Upper lobe of right lung (tissue), 1 donor: ENCODE measurements at regions not wholly inside any gene's neighbourhood (a gene's known extent, or its start where the extent isn't known, plus 50 kb on each side); places are given as distances from the start of the nearest gene placed in this dataset.

Source experiments
- ATAC-seq: fragments of 200-7000 bp; cut with Tn5 transposase; one replicate; pipeline ENCODE4 v1.9.1; 2020; ENCODE audit warnings: mild to moderate bottlenecking, moderate library complexity
- DNase-seq: peaks from one replicate; pipeline ENCODE4 v3.0.0-alpha.2; 2020
- H3K27ac ChIP-seq: fragments of 200-600 bp; one replicate; pipeline ENCODE4 v1.8.0; 2022
- H3K27me3 ChIP-seq: fragments of 200-600 bp; one replicate; pipeline ENCODE4 v1.8.0; 2022; ENCODE audit warnings: mild to moderate bottlenecking
- H3K36me3 ChIP-seq: fragments of 200-600 bp; one replicate; pipeline ENCODE4 v1.8.0; 2022
- H3K4me1 ChIP-seq: fragments of 200-600 bp; one replicate; pipeline ENCODE4 v1.8.0; 2022
- H3K4me3 ChIP-seq: fragments of 200-600 bp; one replicate; pipeline ENCODE4 v1.8.0; 2022; ENCODE audit warnings: mild to moderate bottlenecking
- H3K9me3 ChIP-seq: fragments of 200-600 bp; one replicate; pipeline ENCODE4 v1.8.0; 2022
- intact Hi-C: fragments of 100-400 bp; cut with DNase I; formaldehyde crosslinking; loops from one replicate; pipeline ENCODE4 v1.11.0; 2022
- TF ChIP-seq, protein P1 (sequence below): fragments of 200-600 bp; IDR thresholded peaks from one replicate; pipeline ENCODE4 v1.8.0; 2022; ENCODE audit warnings: antibody characterized with exemption
- donor health status: DM: no; HTN: yes; CAD: no; lungs with severe emphysema.

GRCh38 chr15:25060472-25060803 is 105.7 kb downstream of the SNRPN start:
- peaks cover 100% of the 10 kb centered on the region for H3K9me3 ChIP-seq
- ATAC-seq = no peak
- peaks cover 37% of the 10 kb centered on the region for H3K36me3 ChIP-seq
- no peak overlapping the region for H3K4me3 ChIP-seq
- intact Hi-C loops = no loop called here
- H3K27ac ChIP-seq = no peak overlapping the region
- no peaks in the 10 kb centered on the region for H3K4me1 ChIP-seq
- peak; percentile 42 for DNase-seq
- TF ChIP-seq, protein P1, sequence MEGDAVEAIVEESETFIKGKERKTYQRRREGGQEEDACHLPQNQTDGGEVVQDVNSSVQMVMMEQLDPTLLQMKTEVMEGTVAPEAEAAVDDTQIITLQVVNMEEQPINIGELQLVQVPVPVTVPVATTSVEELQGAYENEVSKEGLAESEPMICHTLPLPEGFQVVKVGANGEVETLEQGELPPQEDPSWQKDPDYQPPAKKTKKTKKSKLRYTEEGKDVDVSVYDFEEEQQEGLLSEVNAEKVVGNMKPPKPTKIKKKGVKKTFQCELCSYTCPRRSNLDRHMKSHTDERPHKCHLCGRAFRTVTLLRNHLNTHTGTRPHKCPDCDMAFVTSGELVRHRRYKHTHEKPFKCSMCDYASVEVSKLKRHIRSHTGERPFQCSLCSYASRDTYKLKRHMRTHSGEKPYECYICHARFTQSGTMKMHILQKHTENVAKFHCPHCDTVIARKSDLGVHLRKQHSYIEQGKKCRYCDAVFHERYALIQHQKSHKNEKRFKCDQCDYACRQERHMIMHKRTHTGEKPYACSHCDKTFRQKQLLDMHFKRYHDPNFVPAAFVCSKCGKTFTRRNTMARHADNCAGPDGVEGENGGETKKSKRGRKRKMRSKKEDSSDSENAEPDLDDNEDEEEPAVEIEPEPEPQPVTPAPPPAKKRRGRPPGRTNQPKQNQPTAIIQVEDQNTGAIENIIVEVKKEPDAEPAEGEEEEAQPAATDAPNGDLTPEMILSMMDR = no peak
- no peaks in the 10 kb centered on the region for H3K27me3 ChIP-seq

GRCh38 chr15:25060996-25061620 is 106.3 kb downstream of the SNRPN start:
- intact Hi-C loops = no loop called here
- H3K27ac ChIP-seq = no peak overlapping the region
- no peak for DNase-seq
- TF ChIP-seq, protein P1 = no peak
- H3K36me3 ChIP-seq = peaks cover 33% of the 10 kb centered on the region
- ATAC-seq = no peak
- no peak overlapping the region for H3K4me3 ChIP-seq
- no peaks in the 10 kb centered on the region for H3K4me1 ChIP-seq
- H3K27me3 ChIP-seq = no peaks in the 10 kb centered on the region
- peaks cover 100% of the 10 kb centered on the region for H3K9me3 ChIP-seq

DNA sequence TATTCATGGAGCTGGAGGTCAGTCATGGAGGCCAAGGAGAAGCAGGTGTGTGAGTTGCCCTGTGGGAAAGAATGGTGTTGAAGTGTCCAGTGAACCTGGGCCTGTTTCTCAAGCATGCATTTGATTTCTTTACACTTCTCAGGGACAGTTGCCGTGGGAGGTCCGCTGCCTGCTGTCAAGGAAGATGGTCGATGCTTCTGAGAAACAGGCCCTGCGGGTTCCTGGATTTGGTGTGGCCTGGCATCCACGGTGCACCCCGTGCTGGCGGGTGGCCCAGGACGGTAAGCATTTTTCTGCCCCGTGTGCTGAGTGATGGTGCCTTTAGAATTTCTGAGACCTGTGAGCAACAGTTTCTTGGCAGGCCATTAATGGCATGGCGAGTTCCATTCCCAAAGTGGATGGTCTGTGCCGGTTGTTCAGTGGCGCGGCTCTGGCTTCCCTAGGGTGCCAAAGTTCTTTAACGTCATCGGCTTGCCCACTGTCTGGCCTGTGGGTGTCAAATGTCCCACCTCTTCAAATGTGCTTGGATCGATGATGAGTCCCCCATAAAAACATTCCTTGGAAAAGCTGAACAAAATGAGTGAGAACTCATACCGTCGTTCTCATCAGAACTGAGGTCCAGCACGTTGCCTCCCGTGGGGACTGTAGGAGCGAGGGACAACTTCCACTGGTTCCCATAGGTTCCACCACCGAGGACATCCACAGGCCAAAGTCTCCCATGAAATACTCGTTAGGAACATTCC is 107.2 kb downstream of the SNRPN start:
- TF ChIP-seq, protein P1 = no peak
- intact Hi-C loops = no loop called here
- DNase-seq = peak; percentile 46
- Histone ChIP-seq H3K9me3 (peaks cover 100% of the 10 kb centered on the region), H3K36me3 (peaks cover 30% of the 10 kb centered on the region), H3K27me3 (no peaks in the 10 kb centered on the region), H3K4me1 (no peaks in the 10 kb centered on the region), H3K4me3 (no peak overlapping the region), H3K27ac (no peak overlapping the region)
- ATAC-seq = no peak

- Histone ChIP-seq H3K9me3 (peaks cover 100% of the 10 kb centered on the region), H3K27me3 (no peaks in the 10 kb centered on the region)
- DNase-seq = no peak
Measured at GRCh38 chr15:25062551-25063430, 108.0 kb downstream of the SNRPN start.

GRCh38 chr15:25065286-25065685 is 110.5 kb downstream of the SNRPN start:
- Histone ChIP-seq H3K9me3 (peaks cover 100% of the 10 kb centered on the region), H3K36me3 (peaks cover 43% of the 10 kb centered on the region), H3K4me3 (no peak overlapping the region), H3K27me3 (no peaks in the 10 kb centered on the region), H3K27ac (no peak overlapping the region), H3K4me1 (no peaks in the 10 kb centered on the region)
- intact Hi-C loops = no loop called here
- TF ChIP-seq, protein P1 = no peak
- DNase-seq (no peak), ATAC-seq (no peak)

More at GRCh38 chr15:25062551-25063430, 108.0 kb downstream of the SNRPN start:
- no peak overlapping the region for H3K27ac ChIP-seq
- no peak for ATAC-seq
- peaks cover 36% of the 10 kb centered on the region for H3K36me3 ChIP-seq
- no peaks in the 10 kb centered on the region for H3K4me1 ChIP-seq
- intact Hi-C loops = no loop called here
- no peak overlapping the region for H3K4me3 ChIP-seq
- TF ChIP-seq, protein P1 = no peak
